ENCODE measurements at regions not wholly inside any gene's neighbourhood (a gene's known extent, or its start where the extent isn't known, plus 50 kb on each side); places are given as distances from the start of the nearest gene placed in this dataset.
"Not testable (repeated sequence)": the region's sequence is repeated elsewhere in the genome, so short reads cannot be mapped to it uniquely, and the experiment has no call there.

GRCh38 chr6:130716466-130716865, 110.7 kb upstream of the SMLR1 start:
- no peak for TF ChIP-seq CTCF (IDR thresholded peaks at IDR 0.05; ENCODE audit: control insufficient read depth, insufficient read depth, low read depth, low read length, missing control alignments)
- H3K4me3 ChIP-seq (ENCODE audit: control insufficient read depth, low read depth, low read length): no peak overlapping the region
- no peak for DNase-seq (ENCODE audit: low read depth)

GRCh38 chr6:130717657-130718056, 109.5 kb upstream of the SMLR1 start:
- TF ChIP-seq CTCF (IDR thresholded peaks at IDR 0.05; ENCODE audit: control insufficient read depth, insufficient read depth, low read depth, low read length, missing control alignments): no peak
- no peak for DNase-seq (ENCODE audit: low read depth)
- H3K4me3 ChIP-seq (ENCODE audit: control insufficient read depth, low read depth, low read length): no peak overlapping the region

GRCh38 chr6:130720076-130720715, 107.0 kb upstream of the SMLR1 start:
- H3K4me3 ChIP-seq (ENCODE audit: control insufficient read depth, low read depth, low read length): no peak overlapping the region
- no peak for DNase-seq (ENCODE audit: low read depth)
- no peak for TF ChIP-seq CTCF (IDR thresholded peaks at IDR 0.05; ENCODE audit: control insufficient read depth, insufficient read depth, low read depth, low read length, missing control alignments)

- no peak overlapping the region for H3K4me3 ChIP-seq (ENCODE audit: control insufficient read depth, low read depth, low read length)
- DNase-seq (ENCODE audit: low read depth): no peak
- no peak for TF ChIP-seq CTCF (IDR thresholded peaks at IDR 0.05; ENCODE audit: control insufficient read depth, insufficient read depth, low read depth, low read length, missing control alignments)
These were observed 103.1 kb upstream of the SMLR1 start for GRCh38 chr6:130724089-130724488.

- DNase-seq (ENCODE audit: low read depth): no peak
- TF ChIP-seq CTCF (IDR thresholded peaks at IDR 0.05; ENCODE audit: control insufficient read depth, insufficient read depth, low read depth, low read length, missing control alignments): no peak
- no peak overlapping the region for H3K4me3 ChIP-seq (ENCODE audit: control insufficient read depth, low read depth, low read length)
These were observed 101.7 kb upstream of the SMLR1 start for GRCh38 chr6:130725551-130725950.

GRCh38 chr6:130728064-130728463, 99.1 kb upstream of the SMLR1 start:
- H3K4me3 ChIP-seq (ENCODE audit: control insufficient read depth, low read depth, low read length); DNase-seq (ENCODE audit: low read depth): not testable (repeated sequence)

- no peak for TF ChIP-seq CTCF (IDR thresholded peaks at IDR 0.05; ENCODE audit: control insufficient read depth, insufficient read depth, low read depth, low read length, missing control alignments)
- no peak overlapping the region for H3K4me3 ChIP-seq (ENCODE audit: control insufficient read depth, low read depth, low read length)
- DNase-seq (ENCODE audit: low read depth): no peak
These were observed 96.6 kb upstream of the SMLR1 start for GRCh38 chr6:130730600-130730999.

Measured in AG09309 (cell line).